Muscle layer of duodenum (tissue), 2 donors: ENCODE measurements at regions not wholly inside any gene's neighbourhood (a gene's known extent, or its start where the extent isn't known, plus 50 kb on each side); places are given as distances from the start of the nearest gene placed in this dataset.

Source experiments
- H3K27ac ChIP-seq: one replicate; pipeline ENCODE4 v1.7.0; 2013; ENCODE audit warnings: mild to moderate bottlenecking, low read length
- H3K27me3 ChIP-seq: one replicate; pipeline ENCODE4 v1.7.0; 2013; ENCODE audit warnings: low read depth, mild to moderate bottlenecking, control low read depth, low read length
- H3K36me3 ChIP-seq, 2 donors: one replicate each; pipeline ENCODE4 v1.7.0; 2013; ENCODE audit warnings: low read length in 2 of 2, control low read depth in 1 of 2, mild to moderate bottlenecking in 1 of 2; ENCODE audit not compliant: insufficient read depth in 2 of 2, control insufficient read depth in 1 of 2
- H3K4me1 ChIP-seq, 2 donors: one replicate each; pipeline ENCODE4 v1.7.0; 2013; ENCODE audit warnings: low read length in 2 of 2, mild to moderate bottlenecking in 2 of 2, control low read depth in 1 of 2, moderate library complexity in 1 of 2; ENCODE audit not compliant: insufficient read depth in 2 of 2, control insufficient read depth in 1 of 2
- H3K4me3 ChIP-seq, 2 donors: one replicate each; pipeline ENCODE4 v1.7.0; 2013; ENCODE audit warnings: low read length in 2 of 2, low read depth in 1 of 2, mild to moderate bottlenecking in 1 of 2
- H3K9me3 ChIP-seq, 2 donors: one replicate each; pipeline ENCODE4 v1.7.0; 2013; ENCODE audit warnings: low read length in 2 of 2, control low read depth in 1 of 2, mild to moderate bottlenecking in 1 of 2; ENCODE audit not compliant: control insufficient read depth in 1 of 2
- donor health status: healthy.

- Histone ChIP-seq H3K27ac (no peak overlapping the region), H3K4me1 (no peaks in the 10 kb centered on the region), H3K27me3 (no peaks in the 10 kb centered on the region), H3K9me3 (no peaks in the 10 kb centered on the region), H3K4me3 (no peak overlapping the region), H3K36me3 (no peaks in the 10 kb centered on the region)
Measured at GRCh38 chr11:104653407-104653806, 244.9 kb downstream of the CASP12 start.

GRCh38 chr11:104652996-104653395, 245.3 kb downstream of the CASP12 start:
- Histone ChIP-seq H3K36me3 (no peaks in the 10 kb centered on the region), H3K4me3 (no peak overlapping the region), H3K4me1 (no peaks in the 10 kb centered on the region), H3K27ac (no peak overlapping the region), H3K27me3 (no peaks in the 10 kb centered on the region), H3K9me3 (no peaks in the 10 kb centered on the region)

GRCh38 chr11:104650234-104650633, 248.0 kb downstream of the CASP12 start:
- no peak overlapping the region for H3K4me3 ChIP-seq
- no peaks in the 10 kb centered on the region for H3K36me3 ChIP-seq
- no peaks in the 10 kb centered on the region for H3K4me1 ChIP-seq
- no peaks in the 10 kb centered on the region for H3K27me3 ChIP-seq
- H3K27ac ChIP-seq = no peak overlapping the region
- H3K9me3 ChIP-seq = no peaks in the 10 kb centered on the region

GRCh38 chr11:104649002-104649401, 249.3 kb downstream of the CASP12 start:
- Histone ChIP-seq H3K9me3 (no peaks in the 10 kb centered on the region), H3K4me3 (no peak overlapping the region), H3K4me1 (no peaks in the 10 kb centered on the region), H3K36me3 (no peaks in the 10 kb centered on the region), H3K27ac (no peak overlapping the region), H3K27me3 (no peaks in the 10 kb centered on the region)

- Histone ChIP-seq H3K9me3 (peaks cover 0 to 2% of the 10 kb centered on the region in 2 donors), H3K36me3 (no peaks in the 10 kb centered on the region), H3K27ac (no peak overlapping the region), H3K27me3 (no peaks in the 10 kb centered on the region), H3K4me3 (no peak overlapping the region), H3K4me1 (no peaks in the 10 kb centered on the region)
Measured at GRCh38 chr11:104645261-104646222, 252.7 kb downstream of the CASP12 start.

GRCh38 chr11:104637662-104638170, 260.5 kb downstream of the CASP12 start:
- Histone ChIP-seq H3K4me3 (no peak overlapping the region), H3K4me1 (no peaks in the 10 kb centered on the region), H3K36me3 (no peaks in the 10 kb centered on the region), H3K9me3 (peaks cover 0 to 2% of the 10 kb centered on the region in 2 donors), H3K27ac (no peak overlapping the region), H3K27me3 (no peaks in the 10 kb centered on the region)

- Histone ChIP-seq H3K4me1 (no peaks in the 10 kb centered on the region), H3K36me3 (no peaks in the 10 kb centered on the region), H3K27me3 (no peaks in the 10 kb centered on the region), H3K4me3 (no peak overlapping the region), H3K27ac (no peak overlapping the region), H3K9me3 (no peaks in the 10 kb centered on the region)
Measured at GRCh38 chr11:104633226-104633625, 265.0 kb downstream of the CASP12 start.

- Histone ChIP-seq H3K27me3 (no peaks in the 10 kb centered on the region), H3K9me3 (no peaks in the 10 kb centered on the region), H3K4me1 (no peaks in the 10 kb centered on the region), H3K27ac (no peak overlapping the region), H3K4me3 (no peak overlapping the region), H3K36me3 (no peaks in the 10 kb centered on the region)
Measured at GRCh38 chr11:104630352-104630751, 267.9 kb downstream of the CASP12 start.

- H3K4me3 ChIP-seq = no peak overlapping the region
- H3K9me3 ChIP-seq = no peaks in the 10 kb centered on the region
- H3K4me1 ChIP-seq = no peaks in the 10 kb centered on the region
- no peaks in the 10 kb centered on the region for H3K36me3 ChIP-seq
- no peaks in the 10 kb centered on the region for H3K27me3 ChIP-seq
- H3K27ac ChIP-seq = no peak overlapping the region
Measured at GRCh38 chr11:104625246-104625645, 273.0 kb downstream of the CASP12 start.

- H3K9me3 ChIP-seq = no peaks in the 10 kb centered on the region
- H3K4me3 ChIP-seq = no peak overlapping the region
- no peaks in the 10 kb centered on the region for H3K4me1 ChIP-seq
- H3K27ac ChIP-seq = no peak overlapping the region
- H3K27me3 ChIP-seq = no peaks in the 10 kb centered on the region
- no peaks in the 10 kb centered on the region for H3K36me3 ChIP-seq
Measured at GRCh38 chr11:104624021-104624420, 274.2 kb downstream of the CASP12 start.

- Histone ChIP-seq H3K9me3 (no peaks in the 10 kb centered on the region), H3K36me3 (no peaks in the 10 kb centered on the region), H3K4me3 (no peak overlapping the region), H3K27ac (no peak overlapping the region), H3K4me1 (no peaks in the 10 kb centered on the region), H3K27me3 (no peaks in the 10 kb centered on the region)
Measured at GRCh38 chr11:104623518-104623917, 274.7 kb downstream of the CASP12 start.
